HG02759 (cell line): ENCODE measurements at regions not wholly inside any gene's neighbourhood (a gene's known extent, or its start where the extent isn't known, plus 50 kb on each side); places are given as distances from the start of the nearest gene placed in this dataset.

Source experiments
- ATAC-seq: cut with Tn5 transposase; IDR thresholded peaks from one replicate; pipeline ENCODE4 v1.9.1; 2021; ENCODE audit warnings: mild to moderate bottlenecking, moderate library complexity; ENCODE audit not compliant: unreplicated experiment

- ATAC-seq = no peak
Measured at GRCh38 chr2:128562471-128563347, 244.0 kb upstream of the HS6ST1 start.

GRCh38 chr2:128563348-128563687 lies 244.7 kb upstream of the HS6ST1 start:
- no peak for ATAC-seq

GRCh38 chr2:128564131-128564530 lies 245.5 kb upstream of the HS6ST1 start:
- no peak for ATAC-seq

- no peak for ATAC-seq
Measured at GRCh38 chr2:128564551-128564950, 245.9 kb upstream of the HS6ST1 start.

- no peak for ATAC-seq
Measured at GRCh38 chr2:128565441-128565840, 246.8 kb upstream of the HS6ST1 start.

GRCh38 chr2:128566671-128567070 lies 248.0 kb upstream of the HS6ST1 start:
- no peak for ATAC-seq

GRCh38 chr2:128568106-128568505 lies 249.4 kb upstream of the HS6ST1 start:
- no peak for ATAC-seq

- no peak for ATAC-seq
Measured at GRCh38 chr2:128573116-128573515, 254.4 kb upstream of the HS6ST1 start.

GRCh38 chr2:128573531-128573930 lies 254.9 kb upstream of the HS6ST1 start:
- ATAC-seq = no peak

GRCh38 chr2:128577141-128577930 lies 258.7 kb upstream of the HS6ST1 start:
- ATAC-seq = no peak

GRCh38 chr2:128578406-128579390 lies 260.0 kb upstream of the HS6ST1 start:
- ATAC-seq = no peak

GRCh38 chr2:128579825-128580224 lies 261.2 kb upstream of the HS6ST1 start:
- no peak for ATAC-seq

- ATAC-seq = no peak
Measured at GRCh38 chr2:128580988-128581848, 262.6 kb upstream of the HS6ST1 start.

GRCh38 chr2:128581849-128582244 lies 263.2 kb upstream of the HS6ST1 start:
- no peak for ATAC-seq

- no peak for ATAC-seq
Measured at GRCh38 chr2:128584296-128584890, 265.7 kb upstream of the HS6ST1 start.

GRCh38 chr2:128585706-128586105 lies 267.0 kb upstream of the HS6ST1 start:
- ATAC-seq = no peak

- ATAC-seq = no peak
Measured at GRCh38 chr2:128589681-128590080, 271.0 kb upstream of the HS6ST1 start.

- no peak for ATAC-seq
Measured at GRCh38 chr2:128590309-128591021, 271.8 kb upstream of the HS6ST1 start.
